PC-3 (cell line): ENCODE measurements at regions not wholly inside any gene's neighbourhood (a gene's known extent, or its start where the extent isn't known, plus 50 kb on each side); places are given as distances from the start of the nearest gene placed in this dataset.

Source experiments
- ATAC-seq: fragments of 200-7000 bp; cut with Tn5 transposase; 2 replicates; pipeline ENCODE4 v1.9.1; 2020; ENCODE audit warnings: mild to moderate bottlenecking, moderate library complexity
- BruUV-seq: library from RNA; stranded (reverse); fragments of 400-500 nt; replicated peaks from 2 replicates; lab custom pipeline; 2021; lab: Mats Ljungman, UMichigan
- CTCF ChIA-PET: fragments of 300-600 bp; sonication (Branson Sonifier 250); formaldehyde crosslinking; loops from one replicate; lab custom pipeline; 2022; ENCODE audit warnings: antibody characterized with exemption; lab: Charles Lee
- POLR2A ChIA-PET: fragments of 300-600 bp; sonication (Branson Sonifier 250); formaldehyde crosslinking; loops from one replicate; lab custom pipeline; 2022; ENCODE audit warnings: antibody characterized with exemption; ENCODE audit not compliant: unreplicated experiment; lab: Charles Lee
- DNase-seq: peaks from one replicate; pipeline ENCODE4 v3.0.0-alpha.2; 2015
- H2AFZ ChIP-seq: fragments of 300-600 bp; sonication (generic); 2 replicates; pipeline ENCODE4 v1.6.0; 2016; ENCODE audit warnings: antibody characterized with exemption, low read length
- H3F3A ChIP-seq: fragments of 300-600 bp; sonication (generic); one replicate; pipeline ENCODE4 v1.6.0; 2017; ENCODE audit warnings: antibody characterized with exemption, low read length, control low read depth, mild to moderate bottlenecking; ENCODE audit not compliant: unreplicated experiment
- H3K27ac ChIP-seq: fragments of 300-600 bp; sonication (generic); 2 replicates; pipeline ENCODE4 v1.5.1; 2016; ENCODE audit warnings: mild to moderate bottlenecking, low read length
- H3K27me3 ChIP-seq: fragments of 300-600 bp; sonication (generic); 2 replicates; pipeline ENCODE4 v1.6.1; 2016; ENCODE audit warnings: low read length, mixed read lengths
- H3K36me3 ChIP-seq: fragments of 300-600 bp; sonication (generic); 2 replicates; pipeline ENCODE4 v1.6.1; 2016; ENCODE audit warnings: low read depth, mixed run types, low read length, mixed read lengths
- H3K4me1 ChIP-seq: fragments of 300-600 bp; sonication (generic); 2 replicates; pipeline ENCODE4 v1.5.1; 2016; ENCODE audit warnings: low read length; ENCODE audit not compliant: insufficient read depth
- H3K4me2 ChIP-seq: fragments of 300-600 bp; sonication (generic); 2 replicates; pipeline ENCODE4 v1.6.0; 2016; ENCODE audit warnings: low read length
- H3K4me3 ChIP-seq: fragments of 300-600 bp; sonication (generic); 2 replicates; pipeline ENCODE4 v1.5.1; 2016; ENCODE audit warnings: mild to moderate bottlenecking, low read length, mixed read lengths
- H3K79me2 ChIP-seq: fragments of 300-600 bp; sonication (generic); 2 replicates; pipeline ENCODE4 v1.6.1; 2017; ENCODE audit warnings: low read length, mixed read lengths
- H3K9ac ChIP-seq: fragments of 300-600 bp; sonication (generic); 2 replicates; pipeline ENCODE4 v1.6.0; 2016; ENCODE audit warnings: mild to moderate bottlenecking, low read length
- H3K9me2 ChIP-seq: fragments of 300-600 bp; sonication (generic); replicated peaks from 2 replicates; pipeline ENCODE4 v1.6.1; 2016; ENCODE audit warnings: mixed run types, low read length, mixed read lengths
- H3K9me3 ChIP-seq: fragments of 300-600 bp; sonication (generic); 2 replicates; pipeline ENCODE4 v1.6.1; 2016; ENCODE audit warnings: low read length, mixed read lengths
- H4K20me1 ChIP-seq: fragments of 300-600 bp; sonication (generic); 2 replicates; pipeline ENCODE4 v1.6.1; 2016; ENCODE audit warnings: low read length, mixed read lengths
- EZH2 ChIP-seq: fragments of 300-600 bp; sonication (generic); IDR thresholded peaks from one replicate; pipeline ENCODE4 v1.6.1; 2017; ENCODE audit warnings: antibody characterized with exemption, mild to moderate bottlenecking, low read length; ENCODE audit not compliant: unreplicated experiment
- EZH2phosphoT487 ChIP-seq: fragments of 300-600 bp; sonication (generic); IDR thresholded peaks from 2 replicates; pipeline ENCODE4 v1.6.1; 2018; ENCODE audit warnings: mild to moderate bottlenecking, antibody characterized with exemption, low read length, borderline replicate concordance
- intact Hi-C: fragments of 100-400 bp; cut with micrococcal nuclease; formaldehyde crosslinking; loops from 2 replicates; pipeline ENCODE4 v1.9.0; 2023
- TF ChIP-seq, protein P1 (sequence below): fragments of 300-600 bp; sonication (generic); conservative IDR thresholded peaks from 2 replicates; pipeline ENCODE4 v1.5.1; 2017; ENCODE audit warnings: antibody characterized with exemption, low read depth, mild to moderate bottlenecking, low read length

DNA sequence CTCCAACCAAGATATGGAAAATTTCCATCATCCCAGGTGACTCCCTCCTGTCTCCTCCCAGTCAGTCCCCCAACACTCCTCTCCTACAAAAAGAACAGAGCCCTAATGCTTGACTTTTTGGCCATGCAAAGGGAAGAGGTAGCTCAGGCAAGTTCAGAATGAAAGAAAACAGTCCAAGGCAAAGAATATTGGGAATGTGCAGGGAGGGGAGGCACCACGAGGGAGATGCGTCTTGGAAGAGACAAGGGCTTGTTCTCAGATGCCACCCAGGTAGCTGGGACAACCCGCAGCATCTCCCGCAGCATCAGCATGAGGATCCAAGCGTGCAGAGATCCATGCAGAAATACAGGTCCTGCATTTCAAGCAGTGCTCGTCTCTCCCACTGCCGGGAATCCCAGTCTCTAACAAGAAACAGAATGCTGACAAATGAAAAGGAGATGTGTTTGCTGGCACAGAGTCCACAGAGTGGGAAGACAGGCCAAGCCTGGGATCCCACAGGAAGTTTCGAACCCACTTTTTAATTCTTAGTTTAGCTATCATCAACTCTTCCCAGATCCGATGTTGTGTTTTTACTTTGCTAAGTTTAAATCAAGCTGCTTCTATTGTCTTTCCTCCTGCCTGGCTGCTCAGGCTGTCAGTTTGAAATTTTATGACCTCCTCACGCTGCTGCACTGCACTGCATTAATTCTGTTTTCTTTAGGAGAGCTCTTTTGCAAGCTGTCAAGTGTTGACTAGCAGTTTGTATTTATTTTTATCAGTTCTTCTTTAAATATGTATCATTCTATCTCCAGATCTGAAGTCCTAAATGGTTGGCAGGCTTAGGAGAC lies 86.8 kb upstream of the OSMR start:
- Histone ChIP-seq H3K4me3 (no peak overlapping the region), H3K9me2 (0 out of 2 replicates have a peak, but pooled peaks cover under 1% of the 10 kb centered on the region), H3K27me3 (no peaks in the 10 kb centered on the region), H2AFZ (peak overlapping the region; percentile 4; the same call in 1 of the 2 replicates), H3K9ac (no peak overlapping the region), H3K79me2 (no peaks in the 10 kb centered on the region), H3K4me1 (peaks cover 29% of the 10 kb centered on the region), H3K36me3 (no peaks in the 10 kb centered on the region), H3K27ac (no peak overlapping the region), H3F3A (no peaks in the 10 kb centered on the region), H3K9me3 (no peaks in the 10 kb centered on the region), H3K4me2 (no peak overlapping the region), H4K20me1 (no peaks in the 10 kb centered on the region)
- BruUV-seq: no TSS peak
- TF ChIP-seq EZH2phosphoT487: no peak
- TF ChIP-seq EZH2: no peak
- TF ChIP-seq, protein P1, sequence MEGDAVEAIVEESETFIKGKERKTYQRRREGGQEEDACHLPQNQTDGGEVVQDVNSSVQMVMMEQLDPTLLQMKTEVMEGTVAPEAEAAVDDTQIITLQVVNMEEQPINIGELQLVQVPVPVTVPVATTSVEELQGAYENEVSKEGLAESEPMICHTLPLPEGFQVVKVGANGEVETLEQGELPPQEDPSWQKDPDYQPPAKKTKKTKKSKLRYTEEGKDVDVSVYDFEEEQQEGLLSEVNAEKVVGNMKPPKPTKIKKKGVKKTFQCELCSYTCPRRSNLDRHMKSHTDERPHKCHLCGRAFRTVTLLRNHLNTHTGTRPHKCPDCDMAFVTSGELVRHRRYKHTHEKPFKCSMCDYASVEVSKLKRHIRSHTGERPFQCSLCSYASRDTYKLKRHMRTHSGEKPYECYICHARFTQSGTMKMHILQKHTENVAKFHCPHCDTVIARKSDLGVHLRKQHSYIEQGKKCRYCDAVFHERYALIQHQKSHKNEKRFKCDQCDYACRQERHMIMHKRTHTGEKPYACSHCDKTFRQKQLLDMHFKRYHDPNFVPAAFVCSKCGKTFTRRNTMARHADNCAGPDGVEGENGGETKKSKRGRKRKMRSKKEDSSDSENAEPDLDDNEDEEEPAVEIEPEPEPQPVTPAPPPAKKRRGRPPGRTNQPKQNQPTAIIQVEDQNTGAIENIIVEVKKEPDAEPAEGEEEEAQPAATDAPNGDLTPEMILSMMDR: no peak
- intact Hi-C loops: no loop called here
- CTCF ChIA-PET: no interaction called here
- POLR2A ChIA-PET: interaction anchor here (0.6 kb wide), 1 partner anchor 323 kb away, joined by 3 read pairs; no protein-coding TSS in a partner anchor
- ATAC-seq (no peak), DNase-seq (no peak)

DNA sequence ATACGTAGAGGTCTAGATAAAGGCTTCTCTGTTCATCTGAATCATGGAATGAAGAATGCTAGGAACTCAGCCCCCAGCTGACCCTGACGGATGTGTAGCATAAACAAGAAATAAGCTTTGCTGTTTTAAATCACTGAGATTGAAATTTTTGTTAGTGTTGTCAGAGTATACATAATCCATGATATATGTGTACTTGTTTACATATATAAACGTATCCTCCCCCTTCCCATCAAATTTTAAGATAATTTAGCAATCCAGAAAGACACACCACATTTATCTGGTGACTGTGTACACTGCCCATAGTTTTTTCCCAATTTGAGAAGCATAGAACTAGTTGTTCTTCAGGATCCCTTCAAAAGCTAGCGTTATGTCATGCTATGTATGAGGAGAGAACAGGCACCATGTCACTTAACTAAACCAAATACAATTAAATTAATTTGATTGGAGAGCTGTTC lies 80.8 kb upstream of the OSMR start:
- H3K4me3 ChIP-seq: no peak overlapping the region
- H3K79me2 ChIP-seq: no peaks in the 10 kb centered on the region
- no peak overlapping the region for H3K9ac ChIP-seq
- 0 out of 2 replicates have a peak, but pooled peaks cover 4% of the 10 kb centered on the region for H3K9me2 ChIP-seq
- H3K4me2 ChIP-seq: no peak overlapping the region
- ChIA-PET CTCF (no interaction called here), POLR2A (no interaction called here)
- no peaks in the 10 kb centered on the region for H3K4me1 ChIP-seq
- no peaks in the 10 kb centered on the region for H3K36me3 ChIP-seq
- TF ChIP-seq, protein P1: no peak
- no peak for TF ChIP-seq EZH2phosphoT487
- no peak for TF ChIP-seq EZH2
- no peak for DNase-seq
- H3K27me3 ChIP-seq: no peaks in the 10 kb centered on the region
- no TSS peak for BruUV-seq
- no peak overlapping the region for H2AFZ ChIP-seq
- intact Hi-C loops: no loop called here
- H3F3A ChIP-seq: no peaks in the 10 kb centered on the region
- no peak overlapping the region for H3K27ac ChIP-seq
- no peaks in the 10 kb centered on the region for H3K9me3 ChIP-seq
- ATAC-seq: no peak
- no peaks in the 10 kb centered on the region for H4K20me1 ChIP-seq

- no peaks in the 10 kb centered on the region for H3F3A ChIP-seq
- no peak overlapping the region for H3K9ac ChIP-seq
- ATAC-seq: no peak
- H3K27ac ChIP-seq: no peak overlapping the region
- intact Hi-C loops: no loop called here
- POLR2A ChIA-PET: no interaction called here
- H2AFZ ChIP-seq: no peak overlapping the region
- no peak overlapping the region for H3K4me2 ChIP-seq
- no peaks in the 10 kb centered on the region for H3K27me3 ChIP-seq
- no peaks in the 10 kb centered on the region for H3K9me3 ChIP-seq
- H3K36me3 ChIP-seq: no peaks in the 10 kb centered on the region
- no TSS peak for BruUV-seq
- TF ChIP-seq EZH2 (no peak), EZH2phosphoT487 (no peak)
- TF ChIP-seq, protein P1: no peak
- CTCF ChIA-PET: no interaction called here
- 0 out of 2 replicates have a peak, but pooled peaks cover 4% of the 10 kb centered on the region for H3K9me2 ChIP-seq
- H4K20me1 ChIP-seq: no peaks in the 10 kb centered on the region
- no peak overlapping the region for H3K4me3 ChIP-seq
- H3K4me1 ChIP-seq: no peaks in the 10 kb centered on the region
- no peaks in the 10 kb centered on the region for H3K79me2 ChIP-seq
- no peak for DNase-seq
Observed at GRCh38 chr5:38765399-38765861, 80.4 kb upstream of the OSMR start.
